ENCODE measurements at regions not wholly inside any gene's neighbourhood (a gene's known extent, or its start where the extent isn't known, plus 50 kb on each side); places are given as distances from the start of the nearest gene placed in this dataset.

GRCh38 chr21:20253261-20253660 lies 744.9 kb upstream of the NCAM2 start:
- Histone ChIP-seq H2AFZ (ENCODE audit: insufficient read depth, low read length, poor library complexity) (no peak overlapping the region), H3K27me3 (ENCODE audit: insufficient read depth, low read length) (no peaks in the 10 kb centered on the region), H3K79me2 (ENCODE audit: control insufficient read depth, insufficient read depth, low read length, poor library complexity) (no peaks in the 10 kb centered on the region), H2BK120ac (ENCODE audit: insufficient read depth, low read length, poor library complexity) (no peak overlapping the region), H3K4ac (ENCODE audit: low read depth, low read length) (no peak overlapping the region), H3K4me2 (ENCODE audit: low read length) (no peak overlapping the region), H3K18ac (ENCODE audit: low read length) (no peak overlapping the region), H3K9ac (ENCODE audit: low read length) (no peak overlapping the region), H3K4me1 (ENCODE audit: control insufficient read depth in 1 of 2, insufficient read depth in 2 of 2, low read length in 2 of 2) (peaks cover 2% of the 10 kb centered on the region in 2 experiments), H3K36me3 (ENCODE audit: control insufficient read depth in 1 of 2, insufficient read depth in 2 of 2, low read length in 2 of 2) (no peaks in the 10 kb centered on the region), H2AK5ac (ENCODE audit: low read length) (no peak overlapping the region), H4K12ac (ENCODE audit: low read depth, low read length) (no peak overlapping the region), H3K23ac (ENCODE audit: low read length) (no peak overlapping the region), H2BK12ac (ENCODE audit: low read length) (no peak overlapping the region), H3K14ac (ENCODE audit: low read length) (no peak overlapping the region), H3K27ac (ENCODE audit: low read depth, low read length) (no peak overlapping the region), H3K4me3 (ENCODE audit: low read depth, low read length) (no peak overlapping the region), H2BK5ac (ENCODE audit: low read depth, low read length, poor library complexity) (no peak overlapping the region), H4K8ac (ENCODE audit: low read depth, low read length) (no peak overlapping the region), H4K91ac (ENCODE audit: low read depth, low read length) (no peak overlapping the region), H3K9me3 (ENCODE audit: insufficient read depth, low read depth, low read length) (no peaks in the 10 kb centered on the region), H3K79me1 (ENCODE audit: low read length) (no peaks in the 10 kb centered on the region)
- WGBS (ENCODE audit: extremely low coverage, insufficient coverage, insufficient read length), result no CpG with 5 or more reads among the region's 3 CpGs
- DNase-seq, result no peak

DNA sequence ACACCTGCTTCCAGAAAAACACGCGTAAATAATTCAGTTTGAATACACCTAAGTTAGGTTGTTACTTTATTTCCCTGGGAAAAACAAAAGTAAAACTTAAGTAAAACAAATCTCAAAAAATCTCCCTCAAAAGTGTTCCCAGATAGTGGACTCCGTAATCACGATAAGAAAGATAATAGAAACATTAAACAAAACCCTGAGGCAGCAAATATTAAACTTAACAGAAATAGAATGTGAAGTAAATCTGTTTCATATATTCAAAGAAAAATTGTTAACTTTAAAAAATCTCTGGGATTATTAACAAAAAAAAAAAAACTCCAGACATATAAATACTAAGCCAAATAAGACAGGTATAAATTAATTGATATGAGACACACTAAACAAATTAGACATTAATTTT lies 743.2 kb upstream of the NCAM2 start:
- Histone ChIP-seq H3K23ac (ENCODE audit: low read length) (no peak overlapping the region), H2AK5ac (ENCODE audit: low read length) (no peak overlapping the region), H3K14ac (ENCODE audit: low read length) (no peak overlapping the region), H4K8ac (ENCODE audit: low read depth, low read length) (no peak overlapping the region), H2AFZ (ENCODE audit: insufficient read depth, low read length, poor library complexity) (no peak overlapping the region), H3K79me2 (ENCODE audit: control insufficient read depth, insufficient read depth, low read length, poor library complexity) (no peaks in the 10 kb centered on the region), H3K4me3 (ENCODE audit: low read depth, low read length) (no peak overlapping the region), H3K9me3 (ENCODE audit: insufficient read depth, low read depth, low read length) (no peaks in the 10 kb centered on the region), H3K27me3 (ENCODE audit: insufficient read depth, low read length) (no peaks in the 10 kb centered on the region), H3K4me2 (ENCODE audit: low read length) (no peak overlapping the region), H3K27ac (ENCODE audit: low read depth, low read length) (no peak overlapping the region), H3K36me3 (ENCODE audit: control insufficient read depth in 1 of 2, insufficient read depth in 2 of 2, low read length in 2 of 2) (no peaks in the 10 kb centered on the region), H4K12ac (ENCODE audit: low read depth, low read length) (no peak overlapping the region), H3K4me1 (ENCODE audit: control insufficient read depth in 1 of 2, insufficient read depth in 2 of 2, low read length in 2 of 2) (peaks cover 2 to 6% of the 10 kb centered on the region in 2 experiments), H3K9ac (ENCODE audit: low read length) (no peak overlapping the region), H3K4ac (ENCODE audit: low read depth, low read length) (no peak overlapping the region), H2BK12ac (ENCODE audit: low read length) (no peak overlapping the region), H3K79me1 (ENCODE audit: low read length) (no peaks in the 10 kb centered on the region), H4K91ac (ENCODE audit: low read depth, low read length) (no peak overlapping the region), H3K18ac (ENCODE audit: low read length) (no peak overlapping the region), H2BK5ac (ENCODE audit: low read depth, low read length, poor library complexity) (no peak overlapping the region), H2BK120ac (ENCODE audit: insufficient read depth, low read length, poor library complexity) (no peak overlapping the region)
- WGBS (ENCODE audit: extremely low coverage, insufficient coverage, insufficient read length), result no CpG with 5 or more reads among the region's 4 CpGs
- no peak for DNase-seq

GRCh38 chr21:20257052-20257740 lies 741.0 kb upstream of the NCAM2 start:
- no peak overlapping the region for H4K12ac ChIP-seq (ENCODE audit: low read depth, low read length)
- H4K8ac ChIP-seq (ENCODE audit: low read depth, low read length), result no peak overlapping the region
- no peak overlapping the region for H2AK5ac ChIP-seq (ENCODE audit: low read length)
- H3K27ac ChIP-seq (ENCODE audit: low read depth, low read length), result no peak overlapping the region
- no peaks in the 10 kb centered on the region for H3K27me3 ChIP-seq (ENCODE audit: insufficient read depth, low read length)
- H3K79me2 ChIP-seq (ENCODE audit: control insufficient read depth, insufficient read depth, low read length, poor library complexity), result no peaks in the 10 kb centered on the region
- H3K4me3 ChIP-seq (ENCODE audit: low read depth, low read length), result no peak overlapping the region
- H3K4me1 ChIP-seq (ENCODE audit: control insufficient read depth in 1 of 2, insufficient read depth in 2 of 2, low read length in 2 of 2), result peaks cover 2 to 6% of the 10 kb centered on the region in 2 experiments
- H3K4me2 ChIP-seq (ENCODE audit: low read length), result no peak overlapping the region
- H3K18ac ChIP-seq (ENCODE audit: low read length), result no peak overlapping the region
- WGBS (ENCODE audit: extremely low coverage, insufficient coverage, insufficient read length), result no CpG with 5 or more reads among the region's 4 CpGs
- H3K9ac ChIP-seq (ENCODE audit: low read length), result no peak overlapping the region
- DNase-seq, result no peak
- H2BK5ac ChIP-seq (ENCODE audit: low read depth, low read length, poor library complexity), result no peak overlapping the region
- no peak overlapping the region for H3K23ac ChIP-seq (ENCODE audit: low read length)
- no peak overlapping the region for H4K91ac ChIP-seq (ENCODE audit: low read depth, low read length)
- no peak overlapping the region for H2BK120ac ChIP-seq (ENCODE audit: insufficient read depth, low read length, poor library complexity)
- H3K9me3 ChIP-seq (ENCODE audit: insufficient read depth, low read depth, low read length), result no peaks in the 10 kb centered on the region
- H3K79me1 ChIP-seq (ENCODE audit: low read length), result no peaks in the 10 kb centered on the region
- no peak overlapping the region for H2AFZ ChIP-seq (ENCODE audit: insufficient read depth, low read length, poor library complexity)
- H3K4ac ChIP-seq (ENCODE audit: low read depth, low read length), result no peak overlapping the region
- H3K14ac ChIP-seq (ENCODE audit: low read length), result no peak overlapping the region
- no peak overlapping the region for H2BK12ac ChIP-seq (ENCODE audit: low read length)
- H3K36me3 ChIP-seq (ENCODE audit: control insufficient read depth in 1 of 2, insufficient read depth in 2 of 2, low read length in 2 of 2), result no peaks in the 10 kb centered on the region

DNA sequence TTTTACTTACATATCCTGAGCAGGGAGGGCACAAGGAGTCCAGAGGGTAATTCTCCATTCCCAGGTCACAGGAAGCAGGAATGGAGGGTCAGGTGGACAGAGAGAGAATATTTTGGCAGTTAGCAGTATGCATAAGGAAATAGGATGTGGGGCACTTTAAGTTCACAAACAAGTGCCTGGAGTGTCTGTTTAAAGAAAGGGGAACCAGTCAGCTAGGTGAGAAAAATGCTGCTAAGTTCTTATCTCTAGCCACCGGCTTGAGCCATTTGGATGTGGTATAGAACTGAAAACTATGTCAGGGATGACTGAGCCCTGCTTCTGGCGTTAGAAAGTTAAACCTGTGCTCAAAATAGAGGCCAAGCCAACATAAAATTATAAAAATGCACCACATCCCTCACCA lies 739.7 kb upstream of the NCAM2 start:
- Histone ChIP-seq H2AFZ (ENCODE audit: insufficient read depth, low read length, poor library complexity) (no peak overlapping the region), H4K91ac (ENCODE audit: low read depth, low read length) (no peak overlapping the region), H3K14ac (ENCODE audit: low read length) (no peak overlapping the region), H3K79me1 (ENCODE audit: low read length) (no peaks in the 10 kb centered on the region), H3K23ac (ENCODE audit: low read length) (no peak overlapping the region), H3K27ac (ENCODE audit: low read depth, low read length) (no peak overlapping the region), H3K9ac (ENCODE audit: low read length) (no peak overlapping the region), H3K4me2 (ENCODE audit: low read length) (no peak overlapping the region), H2BK120ac (ENCODE audit: insufficient read depth, low read length, poor library complexity) (no peak overlapping the region), H3K4me3 (ENCODE audit: low read depth, low read length) (no peak overlapping the region), H3K9me3 (ENCODE audit: insufficient read depth, low read depth, low read length) (no peaks in the 10 kb centered on the region), H4K8ac (ENCODE audit: low read depth, low read length) (no peak overlapping the region), H3K4me1 (ENCODE audit: control insufficient read depth in 1 of 2, insufficient read depth in 2 of 2, low read length in 2 of 2) (peaks cover 2 to 6% of the 10 kb centered on the region in 2 experiments), H2BK12ac (ENCODE audit: low read length) (no peak overlapping the region), H2AK5ac (ENCODE audit: low read length) (no peak overlapping the region), H3K27me3 (ENCODE audit: insufficient read depth, low read length) (no peaks in the 10 kb centered on the region), H4K12ac (ENCODE audit: low read depth, low read length) (no peak overlapping the region), H3K18ac (ENCODE audit: low read length) (no peak overlapping the region), H2BK5ac (ENCODE audit: low read depth, low read length, poor library complexity) (no peak overlapping the region), H3K4ac (ENCODE audit: low read depth, low read length) (no peak overlapping the region), H3K36me3 (ENCODE audit: control insufficient read depth in 1 of 2, insufficient read depth in 2 of 2, low read length in 2 of 2) (no peaks in the 10 kb centered on the region), H3K79me2 (ENCODE audit: control insufficient read depth, insufficient read depth, low read length, poor library complexity) (no peaks in the 10 kb centered on the region)
- no CpG with 5 or more reads among the region's 2 CpGs for WGBS (ENCODE audit: extremely low coverage, insufficient coverage, insufficient read length)
- DNase-seq, result no peak
